Mesenchymal stem cell (in vitro differentiated cells and primary cell): ENCODE measurements at regions not wholly inside any gene's neighbourhood (a gene's known extent, or its start where the extent isn't known, plus 50 kb on each side); places are given as distances from the start of the nearest gene placed in this dataset.
A peak's percentile ranks its signal among the peaks of the same experiment; 100 is the strongest.
"Not testable (repeated sequence)": the region's sequence is repeated elsewhere in the genome, so short reads cannot be mapped to it uniquely, and the experiment has no call there.

Source experiments
- DNase-seq: peaks from one replicate; pipeline ENCODE4 v3.0.0-alpha.2; 2013
- H2AFZ ChIP-seq: one replicate; pipeline ENCODE4 v1.6.1; 2013; ENCODE audit warnings: low read depth, mild to moderate bottlenecking, control low read depth, inconsistent platforms, low read length, moderate library complexity
- H2AK5ac ChIP-seq: 2 replicates; pipeline ENCODE4 v1.6.1; 2013; ENCODE audit warnings: low read length, moderate library complexity, mild to moderate bottlenecking, inconsistent platforms; ENCODE audit not compliant: severe bottlenecking
- H2BK120ac ChIP-seq: one replicate; pipeline ENCODE4 v1.6.1; 2013; ENCODE audit warnings: low read depth, mild to moderate bottlenecking, inconsistent platforms, low read length, moderate library complexity
- H2BK12ac ChIP-seq, 2 experiments: one replicate each; pipeline ENCODE4 v1.6.1; 2013; ENCODE audit warnings: inconsistent platforms in 2 of 2, low read length in 2 of 2, mild to moderate bottlenecking in 2 of 2, moderate library complexity in 2 of 2, control low read depth in 1 of 2
- H2BK15ac ChIP-seq: one replicate; pipeline ENCODE4 v1.6.1; 2013; ENCODE audit warnings: mild to moderate bottlenecking, low read depth, inconsistent platforms; ENCODE audit not compliant: poor library complexity, severe bottlenecking
- H2BK5ac ChIP-seq: 2 replicates; pipeline ENCODE4 v1.6.1; 2013; ENCODE audit warnings: low read depth, mild to moderate bottlenecking, low read length, control low read depth, inconsistent platforms; ENCODE audit not compliant: poor library complexity, severe bottlenecking
- H3K14ac ChIP-seq, 2 experiments: one replicate each; pipeline ENCODE4 v1.6.1; 2013; ENCODE audit warnings: inconsistent platforms in 2 of 2, low read length in 2 of 2, control low read depth in 1 of 2, mild to moderate bottlenecking in 1 of 2, moderate library complexity in 1 of 2
- H3K18ac ChIP-seq, 2 experiments: one replicate each; pipeline ENCODE4 v1.6.1; 2013; ENCODE audit warnings: inconsistent platforms in 2 of 2, low read length in 2 of 2, control low read depth in 1 of 2, low read depth in 1 of 2, mild to moderate bottlenecking in 1 of 2
- H3K23ac ChIP-seq, 2 experiments: one replicate each; pipeline ENCODE4 v1.6.1; 2013; ENCODE audit warnings: inconsistent platforms in 2 of 2, low read length in 2 of 2, mild to moderate bottlenecking in 2 of 2, moderate library complexity in 2 of 2, control low read depth in 1 of 2
- H3K27ac ChIP-seq: 2 replicates; pipeline ENCODE4 v1.5.1; 2013; ENCODE audit warnings: mild to moderate bottlenecking, moderate library complexity, low read length, control low read depth, inconsistent platforms; ENCODE audit not compliant: poor library complexity, severe bottlenecking
- H3K27me3 ChIP-seq, 2 experiments: 2 replicates each; pipeline versions ENCODE4 v1.6.1 to v1.7.0; 2013; ENCODE audit warnings: low read length in 2 of 2, mild to moderate bottlenecking in 2 of 2, moderate library complexity in 2 of 2, control low read depth in 1 of 2, inconsistent platforms in 1 of 2; ENCODE audit not compliant: control insufficient read depth in 1 of 2, insufficient read depth in 1 of 2
- H3K36me3 ChIP-seq, 2 experiments: 2 replicates each; pipeline versions ENCODE4 v1.6.1 to v1.7.0; 2013; ENCODE audit warnings: low read length in 2 of 2, control low read depth in 1 of 2, inconsistent platforms in 1 of 2, low read depth in 1 of 2, mild to moderate bottlenecking in 1 of 2; ENCODE audit not compliant: insufficient read depth in 2 of 2, control insufficient read depth in 1 of 2
- H3K4ac ChIP-seq, 2 experiments: one replicate each; pipeline ENCODE4 v1.6.1; 2013; ENCODE audit warnings: inconsistent platforms in 2 of 2, low read length in 2 of 2, mild to moderate bottlenecking in 2 of 2, moderate library complexity in 2 of 2, control low read depth in 1 of 2, low read depth in 1 of 2
- H3K4me1 ChIP-seq: 2 replicates; pipeline ENCODE4 v1.6.1; 2013; ENCODE audit warnings: low read depth, low read length, control low read depth; ENCODE audit not compliant: control insufficient read depth, insufficient read depth
- H3K4me2 ChIP-seq: 2 replicates; pipeline ENCODE4 v1.6.1; 2013; ENCODE audit warnings: low read length, mild to moderate bottlenecking, inconsistent platforms; ENCODE audit not compliant: poor library complexity, severe bottlenecking
- H3K4me3 ChIP-seq, 2 experiments: 2 replicates each; pipeline versions ENCODE4 v1.5.1 to v1.7.0; 2013; ENCODE audit warnings: low read length in 2 of 2, mild to moderate bottlenecking in 2 of 2, control low read depth in 1 of 2, low read depth in 1 of 2; ENCODE audit not compliant: insufficient read depth in 1 of 2
- H3K79me1 ChIP-seq: replicated peaks from 2 replicates; pipeline ENCODE4 v1.6.1; 2013; ENCODE audit warnings: mild to moderate bottlenecking, control low read depth, low read length, inconsistent platforms; ENCODE audit not compliant: poor library complexity, severe bottlenecking
- H3K9ac ChIP-seq: 2 replicates; pipeline ENCODE4 v1.7.0; 2013; ENCODE audit warnings: mild to moderate bottlenecking, low read length, moderate library complexity
- H3K9me3 ChIP-seq: 2 replicates; pipeline ENCODE4 v1.7.0; 2013; ENCODE audit warnings: mild to moderate bottlenecking, low read length; ENCODE audit not compliant: control insufficient read depth
- H4K8ac ChIP-seq: one replicate; pipeline ENCODE4 v1.6.1; 2013; ENCODE audit warnings: inconsistent platforms, mild to moderate bottlenecking, low read length, moderate library complexity
- H4K91ac ChIP-seq: one replicate; pipeline ENCODE4 v1.6.1; 2013; ENCODE audit warnings: mild to moderate bottlenecking, low read length, inconsistent platforms
- WGBS: methylation state at CpG from one replicate; pipeline ENCODE4 v1.1.7; 2013; ENCODE audit warnings: mixed read lengths; 5-methylcytosine and 5-hydroxymethylcytosine counted together

GRCh38 chr13:90946125-90946524 lies 401.4 kb upstream of the MIR17HG start:
- H3K36me3 ChIP-seq, H3K9ac ChIP-seq, H3K9me3 ChIP-seq, H3K14ac ChIP-seq, H3K18ac ChIP-seq, H2AK5ac ChIP-seq, H4K91ac ChIP-seq, H3K4me1 ChIP-seq, DNase-seq, H3K4ac ChIP-seq, H3K4me2 ChIP-seq, H3K79me1 ChIP-seq, H3K27me3 ChIP-seq, H2BK15ac ChIP-seq, H4K8ac ChIP-seq, H2BK120ac ChIP-seq, H3K27ac ChIP-seq, H2AFZ ChIP-seq, H3K4me3 ChIP-seq, H2BK5ac ChIP-seq, H3K23ac ChIP-seq, H2BK12ac ChIP-seq: not testable (repeated sequence)
- WGBS, result 67% methylated on average over 1 of the region's 5 CpGs

- H2AK5ac ChIP-seq, result peak overlapping the region; percentile 94
- H2BK12ac ChIP-seq, result no peak overlapping the region
- peaks cover 6% of the 10 kb centered on the region for H3K9me3 ChIP-seq
- peaks cover 7% of the 10 kb centered on the region for H3K4me1 ChIP-seq
- no peaks in the 10 kb centered on the region for H3K36me3 ChIP-seq
- H3K9ac ChIP-seq, result no peak overlapping the region
- H3K23ac ChIP-seq, result no peak overlapping the region
- no peak overlapping the region for H3K4me3 ChIP-seq
- H2AFZ ChIP-seq, result no peak overlapping the region
- no peak overlapping the region for H3K4me2 ChIP-seq
- H2BK15ac ChIP-seq, result no peak overlapping the region
- no peak overlapping the region for H3K4ac ChIP-seq
- H3K14ac ChIP-seq, result no peak overlapping the region
- H3K27me3 ChIP-seq, result no peaks in the 10 kb centered on the region
- H3K79me1 ChIP-seq, result no peaks in the 10 kb centered on the region
- no peak overlapping the region for H3K18ac ChIP-seq
- no peak for DNase-seq
- H4K91ac ChIP-seq, result no peak overlapping the region
- peak overlapping the region; percentile 29 for H3K27ac ChIP-seq
- H4K8ac ChIP-seq, result peak overlapping the region; percentile 30
- H2BK120ac ChIP-seq, result no peak overlapping the region
- 83% methylated on average over 2 of the region's 2 CpGs for WGBS
- H2BK5ac ChIP-seq, result no peak overlapping the region
Observed at GRCh38 chr13:90947976-90948375, 399.5 kb upstream of the MIR17HG start.

GRCh38 chr13:90950160-90950559 lies 397.3 kb upstream of the MIR17HG start:
- WGBS, result 100% methylated on average over 1 of the region's 1 CpG
- Histone ChIP-seq H2BK5ac (no peak overlapping the region), H2BK15ac (no peak overlapping the region)

GRCh38 chr13:90951663-90952062 lies 395.8 kb upstream of the MIR17HG start:
- Histone ChIP-seq H3K36me3 (no peaks in the 10 kb centered on the region), H2BK12ac (no peak overlapping the region), H3K9me3 (peaks cover 6% of the 10 kb centered on the region), H2BK5ac (no peak overlapping the region), H3K27me3 (no peaks in the 10 kb centered on the region), H3K4ac (no peak overlapping the region), H3K14ac (no peak overlapping the region), H2BK120ac (no peak overlapping the region), H3K4me3 (no peak overlapping the region), H3K18ac (no peak overlapping the region), H3K4me2 (no peak overlapping the region), H3K79me1 (no peaks in the 10 kb centered on the region), H3K23ac (no peak overlapping the region), H4K8ac (no peak overlapping the region), H4K91ac (no peak overlapping the region), H3K27ac (no peak overlapping the region), H3K9ac (no peak overlapping the region), H2AFZ (no peak overlapping the region), H2BK15ac (no peak overlapping the region), H3K4me1 (peaks cover 7% of the 10 kb centered on the region), H2AK5ac (no peak overlapping the region)
- 96% methylated on average over 3 of the region's 5 CpGs for WGBS
- DNase-seq, result no peak

More at GRCh38 chr13:90950160-90950559, 397.3 kb upstream of the MIR17HG start:
- no peak overlapping the region for H3K23ac ChIP-seq
- no peak overlapping the region for H2BK12ac ChIP-seq
- H2BK120ac ChIP-seq, result no peak overlapping the region
- no peak overlapping the region for H3K4me3 ChIP-seq
- H3K4me2 ChIP-seq, result no peak overlapping the region
- no peaks in the 10 kb centered on the region for H3K36me3 ChIP-seq
- peak overlapping the region; percentile 75 for H3K27ac ChIP-seq
- H3K27me3 ChIP-seq, result no peaks in the 10 kb centered on the region
- no peak overlapping the region for H4K8ac ChIP-seq
- H4K91ac ChIP-seq, result no peak overlapping the region
- no peak overlapping the region for H3K14ac ChIP-seq
- no peak overlapping the region for H3K4ac ChIP-seq
- peaks cover 7% of the 10 kb centered on the region for H3K4me1 ChIP-seq
- peaks cover 6% of the 10 kb centered on the region for H3K9me3 ChIP-seq
- H2AFZ ChIP-seq, result no peak overlapping the region
- H2AK5ac ChIP-seq, result no peak overlapping the region
- H3K79me1 ChIP-seq, result no peaks in the 10 kb centered on the region
- no peak overlapping the region for H3K9ac ChIP-seq
- no peak overlapping the region for H3K18ac ChIP-seq
- no peak for DNase-seq
